Caco-2 (cell line): ENCODE measurements at regions not wholly inside any gene's neighbourhood (a gene's known extent, or its start where the extent isn't known, plus 50 kb on each side); places are given as distances from the start of the nearest gene placed in this dataset.

ENCODE experiments used
- BruUV-seq: library from RNA; stranded (reverse); fragments of 400-500 nt; replicated peaks from 2 replicates; lab custom pipeline; 2021; lab: Mats Ljungman, UMichigan
- CTCF ChIA-PET: fragments of 300-600 bp; sonication (Branson Sonifier 250); formaldehyde crosslinking; loops from one replicate; lab custom pipeline; 2022; ENCODE audit warnings: antibody characterized with exemption; lab: Charles Lee
- POLR2A ChIA-PET: fragments of 300-600 bp; sonication (Branson Sonifier 250); formaldehyde crosslinking; loops from one replicate; lab custom pipeline; 2022; ENCODE audit warnings: antibody characterized with exemption; lab: Charles Lee
- DNase-seq, 2 experiments: peaks; one replicate each; pipeline versions ENCODE4 v3.0.0 to v3.0.0-alpha.2; 2020 to 2022
- H3K27me3 ChIP-seq: replicated peaks from 2 replicates; pipeline ENCODE4 v1.6.0; 2011; ENCODE audit warnings: low read length; ENCODE audit not compliant: control insufficient read depth, insufficient read depth
- H3K36me3 ChIP-seq: 2 replicates; pipeline ENCODE4 v1.5.1; 2011; ENCODE audit warnings: low read length; ENCODE audit not compliant: control insufficient read depth, insufficient read depth
- H3K4me1 ChIP-seq: fragments of 250-450 bp; sonication (Bioruptor Pico); 2 replicates; pipeline ENCODE4 v1.5.1; 2020; ENCODE audit warnings: mild to moderate bottlenecking
- H3K4me3 ChIP-seq: 2 replicates; pipeline ENCODE4 v1.5.1; 2011; ENCODE audit warnings: low read depth, mild to moderate bottlenecking, control low read depth, low read length
- H3K9me3 ChIP-seq: fragments of 250-450 bp; sonication (Bioruptor Pico); 2 replicates; pipeline ENCODE4 v1.5.1; 2020; ENCODE audit warnings: mild to moderate bottlenecking, moderate library complexity
- H3K27ac Mint-ChIP-seq: one replicate; pipeline ENCODE4 v1.8.0; 2022; ENCODE audit warnings: mixed read lengths; ENCODE audit not compliant: unreplicated experiment
- H3K27me3 Mint-ChIP-seq: one replicate; pipeline ENCODE4 v1.8.0; 2022; ENCODE audit warnings: mixed read lengths; ENCODE audit not compliant: insufficient read depth, unreplicated experiment
- H3K36me3 Mint-ChIP-seq: one replicate; pipeline ENCODE4 v1.8.0; 2022; ENCODE audit warnings: mild to moderate bottlenecking, mixed read lengths; ENCODE audit not compliant: insufficient read depth, unreplicated experiment
- H3K4me1 Mint-ChIP-seq: one replicate; pipeline ENCODE4 v1.8.0; 2022; ENCODE audit warnings: low read depth, mixed read lengths; ENCODE audit not compliant: unreplicated experiment
- H3K4me3 Mint-ChIP-seq: one replicate; pipeline ENCODE4 v1.8.0; 2022; ENCODE audit warnings: mild to moderate bottlenecking, moderate library complexity, mixed read lengths; ENCODE audit not compliant: unreplicated experiment
- H3K9me3 Mint-ChIP-seq: one replicate; pipeline ENCODE4 v1.8.0; 2022; ENCODE audit warnings: mixed read lengths; ENCODE audit not compliant: unreplicated experiment
- CTCF ChIP-seq, 2 experiments: fragments of 200-600 bp in 1 of 2; IDR thresholded peaks; 1 replicate in 1 of 2; 2 replicates in 1 of 2; pipeline versions ENCODE4 v1.5.1 to v1.8.0; 2011 to 2022; ENCODE audit warnings: antibody characterized with exemption in 1 of 2, control low read depth in 1 of 2, inconsistent platforms in 1 of 2, low read depth in 1 of 2, low read length in 1 of 2, mild to moderate bottlenecking in 1 of 2, moderate library complexity in 1 of 2; ENCODE audit not compliant: insufficient read depth in 1 of 2, severe bottlenecking in 1 of 2, unreplicated experiment in 1 of 2
- intact Hi-C: fragments of 100-400 bp; cut with micrococcal nuclease; formaldehyde crosslinking; loops from one replicate; pipeline ENCODE4 v1.10.0; 2022; ENCODE audit not compliant: unreplicated experiment

GRCh38 chr13:59445812-59446211 lies 717.9 kb downstream of the DIAPH3 start:
- no peak overlapping the region for H3K4me3 ChIP-seq
- no peaks in the 10 kb centered on the region for H3K36me3 ChIP-seq
- DNase-seq: no peak
- intact Hi-C loops: no loop called here
- no peaks in the 10 kb centered on the region for H3K9me3 ChIP-seq
- no peaks in the 10 kb centered on the region for H3K27me3 ChIP-seq
- no peak for TF ChIP-seq CTCF (IDR thresholded peaks at IDR 0.05; ENCODE audit: insufficient read depth in 1 of 2, low read depth in 1 of 2, low read length in 1 of 2, severe bottlenecking in 1 of 2, unreplicated experiment in 1 of 2)
- ChIA-PET CTCF (no interaction called here), POLR2A (no interaction called here)
- no TSS peak for BruUV-seq
- no peak overlapping the region for H3K4me3 Mint-ChIP-seq
- peaks cover 7% of the 10 kb centered on the region for H3K4me1 Mint-ChIP-seq
- H3K27ac Mint-ChIP-seq: no peak overlapping the region
- H3K27me3 Mint-ChIP-seq: no peaks in the 10 kb centered on the region
- H3K36me3 Mint-ChIP-seq: no peaks in the 10 kb centered on the region
- no peaks in the 10 kb centered on the region for H3K9me3 Mint-ChIP-seq
- H3K4me1 ChIP-seq: peaks cover 19% of the 10 kb centered on the region

GRCh38 chr13:59446391-59446790 lies 717.3 kb downstream of the DIAPH3 start:
- CTCF ChIA-PET: no interaction called here
- Mint-ChIP-seq H3K36me3 (no peaks in the 10 kb centered on the region), H3K27me3 (no peaks in the 10 kb centered on the region), H3K9me3 (no peaks in the 10 kb centered on the region), H3K27ac (no peak overlapping the region), H3K4me1 (peaks cover 7% of the 10 kb centered on the region), H3K4me3 (no peak overlapping the region)
- Histone ChIP-seq H3K36me3 (no peaks in the 10 kb centered on the region), H3K27me3 (no peaks in the 10 kb centered on the region), H3K9me3 (no peaks in the 10 kb centered on the region), H3K4me1 (peaks cover 19% of the 10 kb centered on the region), H3K4me3 (no peak overlapping the region)
- TF ChIP-seq CTCF (IDR thresholded peaks at IDR 0.05; ENCODE audit: insufficient read depth in 1 of 2, low read depth in 1 of 2, low read length in 1 of 2, severe bottlenecking in 1 of 2, unreplicated experiment in 1 of 2): no peak
- POLR2A ChIA-PET: no interaction called here
- intact Hi-C loops: no loop called here
- no TSS peak for BruUV-seq
- DNase-seq: no peak

GRCh38 chr13:59447031-59447430 lies 716.7 kb downstream of the DIAPH3 start:
- Mint-ChIP-seq H3K27ac (no peak overlapping the region), H3K4me1 (peaks cover 7% of the 10 kb centered on the region), H3K4me3 (no peak overlapping the region), H3K9me3 (no peaks in the 10 kb centered on the region), H3K27me3 (no peaks in the 10 kb centered on the region), H3K36me3 (no peaks in the 10 kb centered on the region)
- intact Hi-C loops: no loop called here
- Histone ChIP-seq H3K36me3 (no peaks in the 10 kb centered on the region), H3K4me3 (no peak overlapping the region), H3K27me3 (no peaks in the 10 kb centered on the region), H3K4me1 (peaks cover 19% of the 10 kb centered on the region), H3K9me3 (no peaks in the 10 kb centered on the region)
- CTCF ChIA-PET: no interaction called here
- BruUV-seq: no TSS peak
- no peak for DNase-seq
- no peak for TF ChIP-seq CTCF (IDR thresholded peaks at IDR 0.05; ENCODE audit: insufficient read depth in 1 of 2, low read depth in 1 of 2, low read length in 1 of 2, severe bottlenecking in 1 of 2, unreplicated experiment in 1 of 2)
- POLR2A ChIA-PET: no interaction called here
